Left ventricle myocardium inferior (tissue), 1 donor: ENCODE measurements at regions not wholly inside any gene's neighbourhood (a gene's known extent, or its start where the extent isn't known, plus 50 kb on each side); places are given as distances from the start of the nearest gene placed in this dataset.

Source experiments
- DNase-seq: peaks from one replicate; pipeline ENCODE4 v3.0.0-alpha.2; 2020
- H3K27ac ChIP-seq: fragments of 200-600 bp; replicated peaks from 2 replicates; pipeline ENCODE4 v1.8.0; 2021
- H3K27me3 ChIP-seq: fragments of 200-600 bp; 2 replicates; pipeline ENCODE4 v1.8.0; 2021; ENCODE audit warnings: low read depth
- H3K36me3 ChIP-seq: fragments of 200-600 bp; 2 replicates; pipeline ENCODE4 v1.8.0; 2021
- H3K4me1 ChIP-seq: fragments of 200-600 bp; 2 replicates; pipeline ENCODE4 v1.8.0; 2021
- H3K4me3 ChIP-seq: fragments of 200-600 bp; 2 replicates; pipeline ENCODE4 v1.8.0; 2021; ENCODE audit warnings: mild to moderate bottlenecking, moderate library complexity
- H3K9me3 ChIP-seq: fragments of 200-600 bp; replicated peaks from 2 replicates; pipeline ENCODE4 v1.8.0; 2021
- CTCF ChIP-seq: fragments of 200-600 bp; IDR thresholded peaks from 2 replicates; pipeline ENCODE4 v1.8.0; 2021; ENCODE audit warnings: antibody characterized with exemption, mild to moderate bottlenecking, borderline replicate concordance
- intact Hi-C: fragments of 100-400 bp; cut with micrococcal nuclease; formaldehyde crosslinking; loops from one replicate; pipeline ENCODE4 v1.11.0; 2022
- donor health status: DM: no; HTN: yes; CAD: no; lungs with severe emphysema.

- intact Hi-C loops: no loop called here
- TF ChIP-seq CTCF: peak; percentile 10
- no peak for DNase-seq
- Histone ChIP-seq H3K27me3 (no peaks in the 10 kb centered on the region), H3K4me3 (no peak overlapping the region), H3K9me3 (no peaks in the 10 kb centered on the region), H3K36me3 (no peaks in the 10 kb centered on the region), H3K27ac (peak overlapping the region; percentile 82), H3K4me1 (peaks cover 15% of the 10 kb centered on the region)
Observed at GRCh38 chr12:92485351-92486348, 217.1 kb upstream of the PLEKHG7 start.

- no peak for DNase-seq
- no peak for TF ChIP-seq CTCF
- H3K27ac ChIP-seq: no peak overlapping the region
- no peak overlapping the region for H3K4me3 ChIP-seq
- H3K9me3 ChIP-seq: no peaks in the 10 kb centered on the region
- H3K27me3 ChIP-seq: no peaks in the 10 kb centered on the region
- no peaks in the 10 kb centered on the region for H3K36me3 ChIP-seq
- H3K4me1 ChIP-seq: peaks cover 15% of the 10 kb centered on the region
- intact Hi-C loops: no loop called here
Observed at GRCh38 chr12:92482599-92482998, 220.2 kb upstream of the PLEKHG7 start.

- TF ChIP-seq CTCF: no peak
- H3K4me3 ChIP-seq: no peak overlapping the region
- H3K4me1 ChIP-seq: peaks cover 11% of the 10 kb centered on the region
- intact Hi-C loops: no loop called here
- H3K27me3 ChIP-seq: no peaks in the 10 kb centered on the region
- no peak for DNase-seq
- H3K27ac ChIP-seq: peak overlapping the region; percentile 43
- H3K36me3 ChIP-seq: no peaks in the 10 kb centered on the region
- peaks cover 5% of the 10 kb centered on the region for H3K9me3 ChIP-seq
Observed at GRCh38 chr12:92481066-92481465, 221.7 kb upstream of the PLEKHG7 start.

- no peak for TF ChIP-seq CTCF
- Histone ChIP-seq H3K27me3 (no peaks in the 10 kb centered on the region), H3K9me3 (peaks cover 5% of the 10 kb centered on the region), H3K4me3 (no peak overlapping the region), H3K36me3 (no peaks in the 10 kb centered on the region), H3K27ac (no peak overlapping the region), H3K4me1 (no peaks in the 10 kb centered on the region)
- DNase-seq: no peak
- intact Hi-C loops: no loop called here
Observed at GRCh38 chr12:92478692-92479091, 224.1 kb upstream of the PLEKHG7 start.

- TF ChIP-seq CTCF: no peak
- Histone ChIP-seq H3K27me3 (no peaks in the 10 kb centered on the region), H3K36me3 (no peaks in the 10 kb centered on the region), H3K4me3 (no peak overlapping the region), H3K27ac (no peak overlapping the region), H3K4me1 (no peaks in the 10 kb centered on the region), H3K9me3 (peaks cover 5% of the 10 kb centered on the region)
- DNase-seq: no peak
- intact Hi-C loops: no loop called here
Observed at GRCh38 chr12:92476844-92477243, 225.9 kb upstream of the PLEKHG7 start.
